GM18951 (cell line): ENCODE measurements at regions not wholly inside any gene's neighbourhood (a gene's known extent, or its start where the extent isn't known, plus 50 kb on each side); places are given as distances from the start of the nearest gene placed in this dataset.

Source experiments
- POLR2A ChIP-seq: IDR thresholded peaks from 4 replicates; pipeline ENCODE4 v1.6.1; 2011; ENCODE audit warnings: mild to moderate bottlenecking; ENCODE audit not compliant: insufficient read length, insufficient read depth; ENCODE audit errors: extremely low read depth
- in situ Hi-C: fragments of 300-500 bp; cut with MboI; formaldehyde crosslinking; loops from one replicate; pipeline ENCODE4 v1.12.0; 2022; ENCODE audit warnings: low sequenced_read_pairs, mixed read lengths, inconsistent platforms; ENCODE audit not compliant: unreplicated experiment

DNA sequence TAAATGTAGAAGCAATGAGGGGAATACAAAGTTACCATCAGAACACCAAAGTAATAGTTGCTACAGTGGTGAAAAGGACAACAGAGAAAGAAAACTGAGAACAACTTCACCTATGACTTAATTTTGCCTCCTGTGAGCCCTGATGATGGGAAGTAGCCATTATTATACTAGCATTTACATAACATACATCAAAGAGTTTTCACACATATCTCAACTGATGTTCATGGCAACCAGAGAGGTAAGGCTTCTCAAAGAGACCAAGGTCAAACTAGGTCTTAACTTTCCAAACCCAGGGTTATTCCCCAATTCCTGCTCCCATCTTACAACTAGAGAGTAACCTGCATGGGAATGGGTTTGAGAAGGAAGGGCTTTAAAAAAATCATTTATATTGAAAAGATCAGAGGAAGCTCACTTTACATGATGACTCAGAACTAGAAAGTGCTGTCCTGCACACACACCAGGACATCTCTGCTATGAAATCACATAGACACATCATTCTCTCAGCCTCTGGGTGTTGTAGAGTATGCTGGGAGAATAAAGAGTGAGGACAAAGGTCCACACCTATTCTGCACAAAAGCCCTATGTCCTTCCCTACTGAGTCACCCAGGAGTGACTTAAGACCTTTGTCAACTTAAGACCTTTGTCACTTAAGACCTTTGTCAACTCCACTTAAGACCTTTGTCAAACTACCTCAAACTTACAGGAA, 179.7 kb downstream of the TNFSF18 start:
- in situ Hi-C loops, result no loop called here
- no peak for TF ChIP-seq POLR2A

DNA sequence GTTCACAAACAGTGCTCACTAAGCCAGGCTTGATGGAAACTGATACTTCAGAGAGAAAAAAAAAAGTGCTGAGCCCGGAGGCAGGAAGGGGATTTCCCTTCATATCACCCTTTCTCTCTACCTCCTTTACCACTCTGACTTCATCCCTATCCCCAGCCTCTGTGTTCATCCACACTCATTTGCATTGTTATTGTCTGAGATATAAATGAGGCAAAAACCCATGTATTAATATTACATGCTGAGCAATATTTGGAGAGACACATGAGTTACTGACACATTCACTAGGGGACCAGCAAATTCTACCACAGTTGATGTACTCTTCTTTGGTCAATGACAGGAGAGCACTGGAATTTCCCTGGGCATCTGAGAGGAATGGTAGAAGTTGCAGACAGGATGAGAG, 175.8 kb downstream of the TNFSF18 start:
- in situ Hi-C loops, result no loop called here
- TF ChIP-seq POLR2A, result no peak

DNA sequence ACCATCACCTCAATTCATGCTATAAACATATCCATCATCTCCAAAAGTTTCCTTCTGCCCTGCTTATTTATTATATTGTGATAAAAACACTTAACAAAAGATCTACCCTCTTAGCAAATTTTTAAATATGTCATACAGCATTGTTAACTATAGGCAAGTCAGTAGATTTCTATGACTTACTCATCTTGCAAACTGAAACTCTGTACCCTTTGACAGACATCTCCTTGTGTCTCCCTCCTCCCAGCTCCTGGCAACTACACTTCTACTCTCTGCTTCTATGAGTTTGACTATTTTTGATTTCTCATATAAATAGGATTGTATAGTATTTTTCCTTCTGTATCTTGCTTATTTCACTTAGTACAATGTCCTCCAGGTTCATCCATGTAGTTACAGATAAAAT, 174.8 kb downstream of the TNFSF18 start:
- no peak for TF ChIP-seq POLR2A
- in situ Hi-C loops, result no loop called here

DNA sequence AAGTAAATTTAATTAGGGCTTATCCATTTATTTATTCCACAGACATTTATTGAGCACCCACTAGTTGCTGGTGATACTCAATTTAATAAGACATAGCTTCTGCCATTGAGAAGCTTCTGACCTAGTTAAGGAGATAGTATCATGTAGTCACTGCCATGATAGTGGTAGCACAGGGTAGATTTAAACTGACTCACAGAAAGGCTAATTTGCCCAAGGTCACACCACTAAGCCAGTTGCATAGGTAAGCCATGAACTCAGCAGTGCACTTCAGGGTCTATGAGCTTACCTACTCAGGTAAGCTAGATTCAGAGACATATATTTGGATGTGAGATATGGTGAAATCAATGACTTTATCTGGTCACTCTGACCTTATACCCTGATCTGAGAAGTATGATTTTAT, 168.4 kb downstream of the TNFSF18 start:
- no peak for TF ChIP-seq POLR2A
- in situ Hi-C loops, result no loop called here

DNA sequence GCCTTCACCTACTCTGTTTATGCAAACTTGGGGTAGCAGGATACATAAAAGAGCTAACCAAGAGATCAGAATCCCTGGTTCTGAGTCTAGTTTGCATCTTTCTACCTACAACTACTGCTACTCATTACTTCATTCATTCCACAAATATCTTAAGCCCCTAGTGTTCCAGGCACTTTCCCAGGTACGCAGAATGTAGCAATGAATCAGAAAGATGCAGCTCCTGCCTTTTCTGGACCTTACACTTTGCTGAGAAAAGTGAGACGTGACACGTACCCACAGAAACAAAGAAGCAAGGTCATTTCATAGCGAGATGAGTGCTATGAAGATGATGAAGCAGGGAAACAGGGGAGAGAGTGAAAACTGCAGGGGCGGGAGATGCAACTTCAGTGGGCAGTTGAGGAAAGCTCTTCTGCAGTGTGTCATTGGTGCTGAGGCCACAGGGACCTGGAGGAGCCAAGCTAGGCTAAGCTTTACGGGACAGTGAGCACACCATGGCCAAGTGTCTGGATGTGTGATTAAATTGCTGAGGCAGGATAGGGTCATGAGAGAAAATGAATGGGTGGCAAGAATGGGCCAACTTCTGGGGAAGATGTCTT, 167.9 kb downstream of the TNFSF18 start:
- in situ Hi-C loops, result no loop called here
- no peak for TF ChIP-seq POLR2A

DNA sequence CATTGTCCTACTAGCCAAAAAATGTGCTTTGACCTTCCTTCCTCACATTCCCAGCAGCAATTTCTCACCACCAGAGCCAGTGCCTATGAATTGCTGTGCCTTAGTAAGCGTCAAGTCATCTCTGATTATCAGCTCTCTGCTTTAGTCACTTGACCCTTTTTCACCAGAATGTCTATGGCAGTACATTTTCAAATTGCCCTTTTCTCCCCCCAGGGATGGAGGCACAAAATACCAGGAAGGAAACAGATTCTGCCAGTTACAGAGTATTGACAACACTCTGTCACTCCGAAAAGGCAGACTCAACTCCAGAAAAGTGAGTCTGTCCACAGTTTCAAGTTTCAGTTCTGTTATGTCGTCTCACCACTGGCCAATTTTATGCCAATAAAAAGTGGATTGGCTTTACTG, 167.4 kb downstream of the TNFSF18 start:
- in situ Hi-C loops, result no loop called here
- no peak for TF ChIP-seq POLR2A

DNA sequence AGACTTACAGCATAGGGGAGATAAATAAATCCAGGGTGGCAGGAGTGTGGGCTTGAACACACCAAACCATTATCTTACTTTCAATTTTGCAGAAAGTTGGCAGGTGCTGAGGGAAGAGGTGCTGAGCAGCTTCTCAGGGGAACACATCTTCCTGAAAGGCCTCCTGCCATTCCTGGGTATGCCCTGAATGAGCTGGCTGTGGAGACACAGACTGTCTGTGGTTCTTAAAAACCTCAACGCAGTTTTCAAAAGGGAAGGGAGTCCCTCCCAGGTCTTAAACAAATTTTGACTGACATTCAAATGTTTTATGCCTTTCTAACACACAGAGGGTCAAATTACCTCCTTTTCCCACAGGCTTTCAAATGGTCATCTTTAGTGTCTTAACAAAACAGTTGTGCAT, 166.9 kb downstream of the TNFSF18 start:
- TF ChIP-seq POLR2A, result no peak
- in situ Hi-C loops, result no loop called here

DNA sequence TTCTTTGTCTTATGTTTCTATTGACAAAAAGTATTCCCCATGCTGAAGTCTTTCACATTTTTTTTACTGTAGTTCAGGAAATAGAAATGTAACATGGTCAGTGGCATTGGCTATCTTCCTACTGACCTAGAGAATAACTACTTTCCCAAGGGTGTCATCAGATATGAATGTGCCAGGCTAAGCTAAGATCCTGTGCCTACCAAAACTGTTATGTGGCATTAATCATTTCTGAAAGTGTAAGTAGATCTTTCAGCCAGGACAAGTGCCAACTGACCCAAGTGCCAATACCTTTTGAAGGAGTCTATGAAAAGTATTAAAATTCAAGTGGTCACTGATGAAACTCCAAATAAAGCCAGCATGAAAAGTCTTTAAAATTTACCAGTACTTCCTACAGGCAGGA, 165.3 kb downstream of the TNFSF18 start:
- in situ Hi-C loops, result no loop called here
- TF ChIP-seq POLR2A, result no peak

DNA sequence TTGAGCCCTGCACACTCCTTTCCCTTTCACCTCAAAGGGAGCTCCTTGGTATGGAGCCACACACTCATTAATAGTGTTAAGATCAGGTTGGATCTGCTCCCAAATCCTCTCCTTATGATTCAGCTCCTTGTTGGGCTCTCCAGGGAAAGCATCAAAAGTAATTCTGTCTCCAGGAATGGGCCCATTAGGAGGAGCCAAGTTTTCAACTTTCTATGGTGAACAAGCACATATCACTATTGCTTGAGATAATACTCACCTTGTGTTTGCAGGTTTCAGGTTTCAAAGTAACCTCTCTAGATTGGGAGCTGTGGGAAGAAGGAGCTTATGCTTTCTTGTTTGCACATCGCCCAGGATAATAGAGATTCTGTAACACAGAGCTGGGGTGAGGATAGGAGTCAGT, 164.8 kb downstream of the TNFSF18 start:
- in situ Hi-C loops, result no loop called here
- TF ChIP-seq POLR2A, result no peak

DNA sequence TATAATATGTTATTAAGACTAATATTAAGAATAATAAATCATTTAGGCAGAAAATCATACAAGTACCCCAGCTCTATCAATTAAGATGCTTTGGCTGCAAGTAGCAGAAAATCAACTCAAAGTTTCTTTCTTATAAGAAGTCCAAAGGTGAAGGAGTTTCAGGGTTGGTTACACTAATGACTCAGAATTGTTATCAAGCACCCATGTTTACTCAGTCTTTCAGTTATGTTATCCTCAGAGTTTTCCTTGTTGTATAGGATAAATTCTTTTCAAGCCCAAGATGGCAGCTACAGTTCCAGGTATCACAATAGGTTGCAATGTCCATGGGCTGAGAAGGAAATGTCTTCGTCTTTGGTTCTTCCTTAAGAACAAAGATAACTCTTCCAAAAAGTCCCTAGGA, 163.6 kb downstream of the TNFSF18 start:
- TF ChIP-seq POLR2A, result no peak
- in situ Hi-C loops, result no loop called here

DNA sequence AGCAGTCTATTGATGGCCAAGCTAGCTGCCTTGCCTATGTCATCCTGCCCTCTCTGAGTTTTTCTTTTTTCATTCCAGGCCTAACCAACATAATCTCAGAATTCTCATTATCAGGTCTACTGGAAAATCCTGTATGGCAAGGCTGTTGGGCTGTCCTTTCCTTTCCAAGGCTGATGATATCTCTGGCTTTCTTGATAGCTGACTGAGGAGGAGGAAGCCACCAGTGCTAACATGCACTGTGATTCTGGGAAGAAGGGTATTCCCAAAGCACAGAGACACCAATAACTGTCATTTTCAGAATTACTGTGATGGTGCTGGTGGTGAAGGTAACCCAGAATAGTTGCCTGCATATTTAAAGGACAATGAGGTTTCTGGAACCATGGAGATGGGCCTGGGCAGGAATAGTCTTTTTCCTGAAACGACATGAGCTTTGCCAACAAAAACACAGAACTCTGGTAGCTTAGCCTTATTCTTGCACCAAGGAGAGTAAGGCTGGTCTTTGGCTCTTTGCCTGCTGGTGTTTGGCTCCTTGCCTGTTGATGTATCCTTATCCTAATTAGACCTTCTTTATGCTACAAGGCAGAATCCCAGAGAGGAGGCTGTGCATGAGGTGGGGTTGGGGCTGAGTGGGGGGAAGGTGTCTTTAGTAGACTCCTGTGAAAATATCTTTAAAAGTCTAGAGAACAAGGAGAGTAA, 157.4 kb downstream of the TNFSF18 start:
- no peak for TF ChIP-seq POLR2A
- in situ Hi-C loops, result no loop called here

DNA sequence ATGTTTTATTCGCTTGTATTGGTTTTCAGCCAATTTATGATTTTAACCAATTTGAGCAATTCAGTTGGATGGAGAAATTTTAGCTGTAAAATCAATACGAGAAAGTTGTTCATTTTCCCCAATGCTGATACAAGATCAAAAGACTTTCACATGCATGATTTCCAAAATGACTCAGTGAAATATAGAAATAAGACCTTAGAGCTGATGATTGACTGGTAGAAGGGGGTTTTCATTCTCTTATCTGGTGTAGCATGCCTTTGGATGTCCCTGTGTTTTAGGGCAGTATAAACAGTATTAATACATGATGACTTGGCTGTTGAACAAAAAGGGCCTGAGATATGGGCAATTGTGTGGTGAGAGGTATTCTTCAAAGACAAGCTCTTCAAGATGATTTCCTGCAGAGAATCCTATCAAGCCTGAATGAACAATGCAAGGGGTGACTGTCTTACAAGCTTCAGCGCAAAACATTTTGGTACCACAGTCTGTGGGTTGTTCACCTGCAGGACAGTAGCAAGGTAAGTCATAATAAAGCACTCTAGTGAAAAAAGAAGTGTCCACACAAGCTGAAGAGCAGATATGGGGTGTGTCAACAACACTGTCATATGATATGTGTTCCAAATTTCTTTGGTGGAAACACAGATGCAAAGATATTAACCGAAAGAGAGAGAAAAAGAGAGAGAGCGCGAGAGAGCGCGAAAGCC, 156.2 kb downstream of the TNFSF18 start:
- in situ Hi-C loops, result no loop called here
- no peak for TF ChIP-seq POLR2A

DNA sequence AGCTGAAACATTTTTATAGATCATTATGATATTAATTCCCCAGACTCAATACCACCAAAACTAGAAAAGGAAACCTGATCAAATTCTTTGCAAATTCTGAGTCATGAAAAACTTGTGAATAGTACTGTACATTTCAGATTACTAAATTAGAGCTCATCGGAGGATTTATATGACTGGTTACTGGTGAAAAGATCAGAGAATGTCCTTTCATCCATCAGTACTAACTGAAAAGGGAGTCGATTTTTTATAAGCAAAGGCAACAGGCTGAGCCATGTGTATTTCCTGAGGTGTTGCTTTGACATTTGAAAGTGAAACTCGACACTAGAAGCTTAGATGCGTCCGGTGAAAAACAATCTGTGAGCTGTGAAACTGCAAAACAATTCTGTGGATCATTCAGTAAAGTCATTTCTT, 155.7 kb downstream of the TNFSF18 start:
- in situ Hi-C loops, result no loop called here
- TF ChIP-seq POLR2A, result no peak

DNA sequence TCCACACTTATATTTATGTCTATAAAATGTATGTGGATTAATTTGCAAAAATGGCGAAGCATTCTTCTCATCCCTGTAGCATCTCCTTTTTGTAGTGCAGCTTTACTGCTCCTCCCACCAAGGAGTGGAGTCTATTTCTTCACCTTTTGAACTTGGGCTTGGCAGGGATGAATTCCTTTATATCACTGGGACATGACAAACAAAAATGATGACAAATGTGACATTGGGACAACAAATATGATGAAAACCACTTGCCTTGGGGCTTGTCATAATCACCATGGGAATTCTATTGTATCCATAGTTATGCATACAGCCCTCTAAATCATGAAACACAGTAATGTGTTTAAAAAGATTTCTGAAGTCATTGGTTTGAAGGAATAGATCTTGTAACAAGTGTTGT, 155.0 kb downstream of the TNFSF18 start:
- no peak for TF ChIP-seq POLR2A
- in situ Hi-C loops, result no loop called here

DNA sequence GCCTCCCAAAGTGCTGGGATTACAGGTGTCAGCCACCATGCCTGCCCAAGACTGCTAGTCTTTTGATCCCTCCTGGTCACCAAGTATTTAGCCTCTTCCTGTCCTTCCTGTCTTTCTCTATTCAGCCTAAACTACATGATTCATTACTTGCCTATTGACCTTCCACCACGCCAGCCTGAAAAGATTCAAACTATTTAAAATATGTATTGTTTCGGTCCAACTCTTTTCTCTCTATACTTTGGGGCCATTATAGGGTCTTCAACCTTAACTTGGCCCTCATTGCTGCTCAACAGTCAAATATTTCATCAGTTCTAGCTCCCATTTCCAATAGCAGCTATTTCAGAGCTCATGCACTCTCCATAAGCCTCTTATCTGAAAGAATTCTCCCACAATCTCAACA, 153.0 kb downstream of the TNFSF18 start:
- in situ Hi-C loops, result no loop called here
- no peak for TF ChIP-seq POLR2A
